C4-2B (cell line): ENCODE measurements at regions not wholly inside any gene's neighbourhood (a gene's known extent, or its start where the extent isn't known, plus 50 kb on each side); places are given as distances from the start of the nearest gene placed in this dataset.

Source experiments
- ZFX ChIP-seq: fragments of 450-650 bp; IDR thresholded peaks from 2 replicates; pipeline ENCODE4 v1.6.1; 2017
- TF ChIP-seq, protein P1 (sequence below): fragments of 450-650 bp; conservative IDR thresholded peaks from 2 replicates; pipeline ENCODE4 v1.5.1; 2017; ENCODE audit warnings: mild to moderate bottlenecking

GRCh38 chr5:66529704-66530103 lies 66.5 kb upstream of the MAST4 start:
- TF ChIP-seq, protein P1, sequence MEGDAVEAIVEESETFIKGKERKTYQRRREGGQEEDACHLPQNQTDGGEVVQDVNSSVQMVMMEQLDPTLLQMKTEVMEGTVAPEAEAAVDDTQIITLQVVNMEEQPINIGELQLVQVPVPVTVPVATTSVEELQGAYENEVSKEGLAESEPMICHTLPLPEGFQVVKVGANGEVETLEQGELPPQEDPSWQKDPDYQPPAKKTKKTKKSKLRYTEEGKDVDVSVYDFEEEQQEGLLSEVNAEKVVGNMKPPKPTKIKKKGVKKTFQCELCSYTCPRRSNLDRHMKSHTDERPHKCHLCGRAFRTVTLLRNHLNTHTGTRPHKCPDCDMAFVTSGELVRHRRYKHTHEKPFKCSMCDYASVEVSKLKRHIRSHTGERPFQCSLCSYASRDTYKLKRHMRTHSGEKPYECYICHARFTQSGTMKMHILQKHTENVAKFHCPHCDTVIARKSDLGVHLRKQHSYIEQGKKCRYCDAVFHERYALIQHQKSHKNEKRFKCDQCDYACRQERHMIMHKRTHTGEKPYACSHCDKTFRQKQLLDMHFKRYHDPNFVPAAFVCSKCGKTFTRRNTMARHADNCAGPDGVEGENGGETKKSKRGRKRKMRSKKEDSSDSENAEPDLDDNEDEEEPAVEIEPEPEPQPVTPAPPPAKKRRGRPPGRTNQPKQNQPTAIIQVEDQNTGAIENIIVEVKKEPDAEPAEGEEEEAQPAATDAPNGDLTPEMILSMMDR, result no peak
- no peak for TF ChIP-seq ZFX
